IMR-90 (cell line): ENCODE measurements at regions not wholly inside any gene's neighbourhood (a gene's known extent, or its start where the extent isn't known, plus 50 kb on each side); places are given as distances from the start of the nearest gene placed in this dataset.

Experiments used
- ATAC-seq: fragments of 200-7000 bp; cut with Tn5 transposase; 2 replicates; pipeline ENCODE4 v1.9.1; 2020; ENCODE audit warnings: low read depth, mild to moderate bottlenecking, moderate library complexity
- BruUV-seq: library from RNA; stranded (reverse); fragments of 400-500 nt; replicated peaks from 2 replicates; lab custom pipeline; 2021; lab: Mats Ljungman, UMichigan
- CTCF ChIA-PET: fragments of 300-600 bp; formaldehyde crosslinking; extraction: SDS; loops from one replicate; lab custom pipeline; 2021; ENCODE audit warnings: antibody characterized with exemption; lab: Yijun Ruan, JAX
- POLR2A ChIA-PET: fragments of 300-600 bp; sonication (Branson Sonifier 250); formaldehyde crosslinking; loops from one replicate; lab custom pipeline; 2022; ENCODE audit warnings: antibody characterized with exemption; ENCODE audit not compliant: unreplicated experiment; lab: Charles Lee
- DNase-seq: peaks from one replicate; pipeline ENCODE4 v3.0.0; 2013
- H2AFZ ChIP-seq: replicated peaks from 2 replicates; pipeline ENCODE3; 2013; ENCODE audit warnings: low read length, mild to moderate bottlenecking; ENCODE audit not compliant: poor library complexity
- H2AK5ac ChIP-seq: 2 replicates; pipeline ENCODE4 v1.6.1; 2013; ENCODE audit warnings: low read depth, low read length, inconsistent platforms
- H2AK9ac ChIP-seq: replicated peaks from 2 replicates; pipeline ENCODE3; 2013; ENCODE audit warnings: mild to moderate bottlenecking, low read depth, low read length, moderate library complexity; ENCODE audit not compliant: poor library complexity
- H2BK120ac ChIP-seq: 2 replicates; pipeline ENCODE4 v1.6.1; 2013; ENCODE audit warnings: low read depth, low read length, inconsistent platforms
- H2BK15ac ChIP-seq: 3 replicates; pipeline ENCODE4 v1.6.1; 2013; ENCODE audit warnings: low read depth, low read length, inconsistent platforms
- H2BK20ac ChIP-seq: 2 replicates; pipeline ENCODE4 v1.6.1; 2013; ENCODE audit warnings: low read depth, mild to moderate bottlenecking, inconsistent platforms, low read length, moderate library complexity
- H2BK5ac ChIP-seq: 2 replicates; pipeline ENCODE4 v1.6.1; 2013; ENCODE audit warnings: mild to moderate bottlenecking, low read depth, low read length, inconsistent platforms; ENCODE audit not compliant: poor library complexity, severe bottlenecking
- H3K14ac ChIP-seq: replicated peaks from 2 replicates; pipeline ENCODE4 v1.6.1; 2013; ENCODE audit warnings: low read depth, low read length, inconsistent platforms
- H3K18ac ChIP-seq: 2 replicates; pipeline ENCODE4 v1.6.1; 2013; ENCODE audit warnings: low read depth, low read length, control low read depth
- H3K23ac ChIP-seq: 2 replicates; pipeline ENCODE4 v1.6.1; 2013; ENCODE audit warnings: low read depth, low read length, inconsistent platforms
- H3K27ac ChIP-seq: 2 replicates; pipeline ENCODE4 v1.5.1; 2013; ENCODE audit warnings: mild to moderate bottlenecking, control low read depth, low read length; ENCODE audit not compliant: insufficient read depth
- H3K27me3 ChIP-seq: 2 replicates; pipeline ENCODE4 v1.6.1; 2013; ENCODE audit warnings: low read length; ENCODE audit not compliant: control insufficient read depth, insufficient read depth
- H3K36me3 ChIP-seq: 2 replicates; pipeline ENCODE4 v1.6.1; 2013; ENCODE audit warnings: low read length, mixed read lengths; ENCODE audit not compliant: control insufficient read depth, insufficient read depth
- H3K4ac ChIP-seq: 2 replicates; pipeline ENCODE4 v1.6.1; 2013; ENCODE audit warnings: low read depth, low read length, inconsistent platforms
- H3K4me1 ChIP-seq: 2 replicates; pipeline ENCODE4 v1.6.1; 2013; ENCODE audit warnings: low read length, mixed read lengths; ENCODE audit not compliant: control insufficient read depth, insufficient read depth
- H3K4me2 ChIP-seq: 2 replicates; pipeline ENCODE4 v1.6.1; 2013; ENCODE audit warnings: low read depth, mild to moderate bottlenecking, control low read depth, low read length, moderate library complexity
- H3K4me3 ChIP-seq: 2 replicates; pipeline ENCODE4 v1.5.1; 2013; ENCODE audit warnings: low read depth, mild to moderate bottlenecking, control low read depth, low read length, moderate library complexity; ENCODE audit not compliant: insufficient read depth
- H3K56ac ChIP-seq: 2 replicates; pipeline ENCODE4 v1.6.1; 2013; ENCODE audit warnings: low read length, inconsistent platforms; ENCODE audit not compliant: insufficient read depth; ENCODE audit errors: extremely low read depth
- H3K79me1 ChIP-seq, 2 experiments: 2 replicates each; pipeline ENCODE4 v1.6.1; 2013; ENCODE audit warnings: low read length in 2 of 2, inconsistent platforms in 1 of 2, low read depth in 1 of 2
- H3K9ac ChIP-seq: 2 replicates; pipeline ENCODE4 v1.6.1; 2013; ENCODE audit warnings: low read depth, low read length, control low read depth
- H3K9me1 ChIP-seq: 2 replicates; pipeline ENCODE4 v1.6.1; 2013; ENCODE audit warnings: low read length, inconsistent platforms; ENCODE audit not compliant: insufficient read depth
- H3K9me3 ChIP-seq: 2 replicates; pipeline ENCODE4 v1.6.1; 2013; ENCODE audit warnings: low read length; ENCODE audit not compliant: control insufficient read depth, insufficient read depth
- H4K20me1 ChIP-seq: 2 replicates; pipeline ENCODE4 v1.6.1; 2013; ENCODE audit warnings: low read length, inconsistent platforms; ENCODE audit not compliant: insufficient read depth
- H4K5ac ChIP-seq: 2 replicates; pipeline ENCODE4 v1.6.1; 2013; ENCODE audit warnings: mild to moderate bottlenecking, low read depth, low read length, control low read depth
- H4K8ac ChIP-seq, 2 experiments: 2 replicates each; pipeline ENCODE4 v1.6.1; 2013; ENCODE audit warnings: low read depth in 2 of 2, low read length in 2 of 2, control low read depth in 1 of 2, inconsistent platforms in 1 of 2
- H4K91ac ChIP-seq: 2 replicates; pipeline ENCODE4 v1.6.1; 2013; ENCODE audit warnings: low read depth, low read length, inconsistent platforms; ENCODE audit not compliant: insufficient read depth
- BHLHE40 ChIP-seq: fragments of 150-350 bp; IDR thresholded peaks from 2 replicates; pipeline ENCODE4 v1.6.1; 2016; ENCODE audit warnings: mild to moderate bottlenecking, low read depth, low read length
- CEBPB ChIP-seq: IDR thresholded peaks from 2 replicates; pipeline ENCODE4 v1.6.1; 2012; ENCODE audit warnings: low read depth, low read length, improper control_type of control experiment
- CTCF ChIP-seq: conservative IDR thresholded peaks from 2 replicates; pipeline ENCODE4 v1.5.1; 2012; ENCODE audit warnings: mild to moderate bottlenecking, low read depth, low read length, improper control_type of control experiment
- MAFK ChIP-seq: IDR thresholded peaks from 2 replicates; pipeline ENCODE4 v1.6.1; 2012; ENCODE audit warnings: low read depth, low read length, improper control_type of control experiment
- MXI1 ChIP-seq: IDR thresholded peaks from 2 replicates; pipeline ENCODE4 v1.6.1; 2012; ENCODE audit warnings: low read depth, mild to moderate bottlenecking, low read length, moderate library complexity, borderline replicate concordance
- POLR2A ChIP-seq: IDR thresholded peaks from 2 replicates; pipeline ENCODE4 v1.6.1; 2012; ENCODE audit warnings: mild to moderate bottlenecking, low read depth, low read length
- RAD21 ChIP-seq: IDR thresholded peaks from 2 replicates; pipeline ENCODE4 v1.6.1; 2012; ENCODE audit warnings: low read length, improper control_type of control experiment
- RCOR1 ChIP-seq: IDR thresholded peaks from 2 replicates; pipeline ENCODE4 v1.6.1; 2012; ENCODE audit warnings: mild to moderate bottlenecking, low read length, improper control_type of control experiment; ENCODE audit not compliant: insufficient replicate concordance
- dilution Hi-C: fragments of 300-500 bp; cut with HindIII; formaldehyde crosslinking; loops from one replicate; pipeline ENCODE4 v1.14.3; 2018; ENCODE audit warnings: low sequenced_read_pairs; ENCODE audit not compliant: unreplicated experiment
- in situ Hi-C: fragments of 300-500 bp; cut with MboI; formaldehyde crosslinking; loops from 3 replicates; pipeline ENCODE4 v1.14.3; 2019; ENCODE audit warnings: low sequenced_read_pairs, inconsistent platforms, mixed read lengths
- intact Hi-C: fragments of 100-400 bp; cut with micrococcal nuclease; formaldehyde crosslinking; loops from 2 replicates; pipeline ENCODE4 v1.10.0; 2022

GRCh38 chr4:71214578-71214977 lies 124.2 kb upstream of the SLC4A4 start:
- H2BK15ac ChIP-seq, result no peak overlapping the region
- peaks cover 15% of the 10 kb centered on the region for H3K4me1 ChIP-seq
- ATAC-seq, result no peak
- H3K9me3 ChIP-seq, result no peaks in the 10 kb centered on the region
- H4K20me1 ChIP-seq, result peaks cover 18% of the 10 kb centered on the region
- no peak overlapping the region for H3K4me2 ChIP-seq
- intact Hi-C loops, result no loop called here
- no peak overlapping the region for H3K27ac ChIP-seq
- H2BK5ac ChIP-seq, result no peak overlapping the region
- dilution Hi-C loops, result no loop called here
- H3K79me1 ChIP-seq, result peaks cover 39 to 66% of the 10 kb centered on the region in 2 experiments
- no peak overlapping the region for H3K18ac ChIP-seq
- no peak overlapping the region for H4K5ac ChIP-seq
- no TSS peak for BruUV-seq
- no peak overlapping the region for H2AK9ac ChIP-seq
- H3K14ac ChIP-seq, result no peak overlapping the region
- no peaks in the 10 kb centered on the region for H3K27me3 ChIP-seq
- ChIA-PET CTCF (no interaction called here), POLR2A (no interaction called here)
- H2AFZ ChIP-seq, result no peak overlapping the region
- in situ Hi-C loops, result loop anchor here (25.0 kb wide), 1 partner anchor 498 kb away; no protein-coding TSS in a partner anchor
- no peak overlapping the region for H3K9ac ChIP-seq
- no peak overlapping the region for H2AK5ac ChIP-seq
- peaks cover 10% of the 10 kb centered on the region for H3K36me3 ChIP-seq
- no peak overlapping the region for H2BK120ac ChIP-seq
- no peak overlapping the region for H2BK20ac ChIP-seq
- no peak overlapping the region for H3K23ac ChIP-seq
- no peak for DNase-seq
- H3K9me1 ChIP-seq, result peaks cover 8% of the 10 kb centered on the region
- H3K4ac ChIP-seq, result no peak overlapping the region
- H3K56ac ChIP-seq, result no peak overlapping the region
- H4K8ac ChIP-seq, result no peak overlapping the region
- TF ChIP-seq CTCF (no peak), MXI1 (no peak), MAFK (no peak), RCOR1 (no peak), POLR2A (no peak), BHLHE40 (no peak), RAD21 (no peak), CEBPB (no peak)
- no peak overlapping the region for H4K91ac ChIP-seq
- H3K4me3 ChIP-seq, result no peak overlapping the region
